Neural cell (in vitro differentiated cells): ENCODE measurements at regions not wholly inside any gene's neighbourhood (a gene's known extent, or its start where the extent isn't known, plus 50 kb on each side); places are given as distances from the start of the nearest gene placed in this dataset.

Source experiments
- EP300 ChIP-seq: fragments of 450-650 bp; conservative IDR thresholded peaks from 2 replicates; pipeline ENCODE4 v1.6.1; 2014; ENCODE audit warnings: antibody characterized with exemption, mild to moderate bottlenecking, moderate library complexity; ENCODE audit not compliant: poor library complexity, severe bottlenecking
- EZH2 ChIP-seq: fragments of 200-600, 300-800 bp; shearing (Covaris generic), sonication (generic); IDR thresholded peaks from 2 replicates; pipeline ENCODE4 v1.6.1; 2014; ENCODE audit warnings: antibody characterized with exemption, low read length, borderline replicate concordance, mild to moderate bottlenecking; ENCODE audit not compliant: insufficient read depth, poor library complexity, severe bottlenecking
- MXI1 ChIP-seq: fragments of 450-650 bp; conservative IDR thresholded peaks from 2 replicates; pipeline ENCODE4 v1.6.1; 2014; ENCODE audit warnings: antibody characterized with exemption, mild to moderate bottlenecking; ENCODE audit not compliant: poor library complexity, severe bottlenecking
- POLR2AphosphoS5 ChIP-seq: IDR thresholded peaks from 2 replicates; pipeline ENCODE4 v1.6.1; 2012
- TAF1 ChIP-seq: IDR thresholded peaks from 2 replicates; pipeline ENCODE4 v1.6.1; 2012; ENCODE audit warnings: low read depth
- TF ChIP-seq, protein P1 (sequence below): fragments of 450-650 bp; IDR thresholded peaks from 2 replicates; pipeline ENCODE4 v1.5.1; 2014; ENCODE audit warnings: antibody characterized with exemption, mild to moderate bottlenecking, moderate library complexity; ENCODE audit not compliant: poor library complexity, severe bottlenecking

DNA sequence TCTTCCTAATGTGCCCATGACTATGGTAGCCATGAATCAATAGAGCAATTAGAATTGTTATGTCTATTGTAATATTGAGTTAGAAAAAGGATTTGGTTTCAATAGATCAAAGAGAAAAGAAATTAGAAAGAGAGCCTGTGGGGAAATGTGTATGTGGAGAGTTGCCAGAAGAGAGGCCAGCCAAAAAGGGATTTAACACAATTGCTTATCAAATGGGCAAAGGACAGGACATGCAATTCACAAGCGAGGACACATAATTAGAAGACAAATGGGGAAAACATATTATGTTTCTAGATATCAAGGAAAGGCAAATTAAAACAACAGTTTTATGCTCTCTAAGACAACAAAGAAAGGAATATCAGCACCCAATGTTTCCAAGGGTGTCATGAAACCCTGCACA, 403.2 kb upstream of the KLHL29 start:
- TF ChIP-seq TAF1 = no peak
- TF ChIP-seq, protein P1, sequence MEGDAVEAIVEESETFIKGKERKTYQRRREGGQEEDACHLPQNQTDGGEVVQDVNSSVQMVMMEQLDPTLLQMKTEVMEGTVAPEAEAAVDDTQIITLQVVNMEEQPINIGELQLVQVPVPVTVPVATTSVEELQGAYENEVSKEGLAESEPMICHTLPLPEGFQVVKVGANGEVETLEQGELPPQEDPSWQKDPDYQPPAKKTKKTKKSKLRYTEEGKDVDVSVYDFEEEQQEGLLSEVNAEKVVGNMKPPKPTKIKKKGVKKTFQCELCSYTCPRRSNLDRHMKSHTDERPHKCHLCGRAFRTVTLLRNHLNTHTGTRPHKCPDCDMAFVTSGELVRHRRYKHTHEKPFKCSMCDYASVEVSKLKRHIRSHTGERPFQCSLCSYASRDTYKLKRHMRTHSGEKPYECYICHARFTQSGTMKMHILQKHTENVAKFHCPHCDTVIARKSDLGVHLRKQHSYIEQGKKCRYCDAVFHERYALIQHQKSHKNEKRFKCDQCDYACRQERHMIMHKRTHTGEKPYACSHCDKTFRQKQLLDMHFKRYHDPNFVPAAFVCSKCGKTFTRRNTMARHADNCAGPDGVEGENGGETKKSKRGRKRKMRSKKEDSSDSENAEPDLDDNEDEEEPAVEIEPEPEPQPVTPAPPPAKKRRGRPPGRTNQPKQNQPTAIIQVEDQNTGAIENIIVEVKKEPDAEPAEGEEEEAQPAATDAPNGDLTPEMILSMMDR = no peak
- TF ChIP-seq EP300 = no peak
- TF ChIP-seq MXI1 = no peak
- TF ChIP-seq EZH2 = no peak
- no peak for TF ChIP-seq POLR2AphosphoS5
